ENCODE measurements at regions not wholly inside any gene's neighbourhood (a gene's known extent, or its start where the extent isn't known, plus 50 kb on each side); places are given as distances from the start of the nearest gene placed in this dataset.

GRCh38 chr2:72040629-72041571, 106.8 kb downstream of the CYP26B1 start:
- no peak for TF ChIP-seq CTCF (IDR thresholded peaks at IDR 0.05)
- no peak for TF ChIP-seq POLR2A (IDR thresholded peaks at IDR 0.05)
- TF ChIP-seq POLR2AphosphoS5 (IDR thresholded peaks at IDR 0.05) = no peak

All from prostate gland (tissue), 2 donors.